T47D (cell line): ENCODE measurements at regions not wholly inside any gene's neighbourhood (a gene's known extent, or its start where the extent isn't known, plus 50 kb on each side); places are given as distances from the start of the nearest gene placed in this dataset.
"Not testable (repeated sequence)": the region's sequence is repeated elsewhere in the genome, so short reads cannot be mapped to it uniquely, and the experiment has no call there.

Experiments used
- DNase-seq, 2 experiments: peaks; one replicate each; pipeline versions ENCODE4 v3.0.0 to v3.0.0-alpha.2; 2011 to 2012; ENCODE audit warnings: low read depth in 1 of 2, low spot score in 1 of 2
- JUND ChIP-seq: IDR thresholded peaks from 2 replicates; pipeline ENCODE4 v1.6.1; 2012; ENCODE audit warnings: low read depth
- in situ Hi-C: cut with HindIII; loops from 2 replicates; pipeline ENCODE4 v1.10.0; 2016; ENCODE audit warnings: low sequenced_read_pairs, low pct_unique_long_range_greater_than_20kb

DNA sequence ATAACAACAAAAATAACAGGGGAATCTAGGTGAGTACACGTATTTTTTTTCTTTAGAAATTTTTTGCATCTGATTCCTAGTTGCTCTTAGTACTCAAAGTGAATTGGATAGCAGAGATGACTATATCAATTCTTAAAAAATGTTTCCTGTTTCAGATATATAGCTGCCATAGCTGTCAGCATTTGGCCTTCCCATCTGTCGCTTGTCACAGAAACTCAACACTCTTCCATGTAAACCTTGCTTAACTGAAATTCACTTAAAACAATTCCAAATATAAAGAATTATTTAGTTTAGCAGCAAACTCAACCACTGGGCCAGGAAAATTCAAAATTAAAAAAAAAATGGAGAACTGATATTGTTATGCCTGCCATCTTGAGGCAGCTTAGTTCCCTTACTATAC lies 807.5 kb downstream of the IGSF11 start:
- in situ Hi-C loops, result no loop called here
- no peak for DNase-seq
- no peak for TF ChIP-seq JUND

DNA sequence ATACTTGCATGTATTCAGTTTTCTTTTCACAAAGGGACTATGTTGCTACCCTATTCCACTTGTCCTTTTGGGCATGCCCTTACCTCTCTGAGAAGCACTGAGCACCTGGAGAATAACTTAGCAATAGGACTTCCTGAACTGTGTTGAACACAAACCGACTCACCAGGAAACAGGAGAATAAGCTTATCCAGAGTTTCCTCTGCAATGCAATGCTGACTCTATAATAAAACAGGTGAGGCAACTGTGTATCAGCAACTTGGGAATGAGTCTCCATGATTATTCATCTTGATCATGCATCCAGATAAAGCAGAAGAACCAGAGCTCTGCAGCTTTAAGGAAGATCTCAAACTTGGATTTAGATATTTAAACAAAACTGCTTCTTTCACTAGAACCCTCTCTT lies 806.5 kb downstream of the IGSF11 start:
- no peak for TF ChIP-seq JUND

DNA sequence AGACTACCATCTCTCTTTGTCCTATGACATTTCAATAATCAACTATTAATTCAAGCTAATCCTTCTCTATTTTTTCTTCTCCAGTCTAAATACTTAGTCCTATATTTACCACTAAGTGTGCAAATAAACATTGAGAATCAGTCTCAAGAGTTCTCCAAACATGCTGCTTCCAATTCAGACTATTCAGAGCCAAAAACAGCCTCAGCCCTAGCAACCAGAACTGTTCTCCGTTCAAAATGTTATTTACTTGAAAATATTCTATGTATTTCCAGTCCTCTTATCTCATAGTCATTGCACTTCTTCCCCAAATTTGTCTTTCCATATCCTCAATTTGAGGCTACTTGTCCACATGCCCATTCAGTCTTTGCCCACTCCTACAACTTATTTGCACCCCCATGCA lies 805.5 kb downstream of the IGSF11 start:
- TF ChIP-seq JUND, result no peak
- no peak for DNase-seq
- in situ Hi-C loops, result no loop called here

More for the DNA sequence above, 806.5 kb downstream of the IGSF11 start:
- in situ Hi-C loops, result no loop called here
- no peak for DNase-seq

DNA sequence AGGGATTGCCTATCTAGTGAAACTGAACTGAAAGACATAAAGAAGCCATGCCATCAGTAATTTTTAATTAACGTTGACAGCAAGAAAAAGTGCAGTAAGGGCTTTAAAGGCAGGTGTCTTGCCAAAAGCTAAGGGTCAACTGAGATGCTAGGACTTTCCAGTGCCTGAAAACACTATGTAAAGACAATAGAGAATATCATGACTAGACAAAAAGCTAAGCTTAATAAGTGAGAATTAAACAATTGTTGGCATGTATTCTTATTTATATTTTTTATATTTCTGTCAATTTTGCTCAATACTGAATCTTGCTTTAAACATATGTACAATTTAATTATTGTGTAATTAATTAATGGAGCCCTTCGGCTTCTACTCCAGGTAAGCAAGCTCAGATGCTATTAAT lies 803.1 kb downstream of the IGSF11 start:
- in situ Hi-C loops, result no loop called here
- DNase-seq, result no peak
- TF ChIP-seq JUND, result no peak

GRCh38 chr3:118239253-118239652 lies 795.4 kb downstream of the IGSF11 start:
- no peak for DNase-seq
- in situ Hi-C loops, result no loop called here
- no peak for TF ChIP-seq JUND

DNA sequence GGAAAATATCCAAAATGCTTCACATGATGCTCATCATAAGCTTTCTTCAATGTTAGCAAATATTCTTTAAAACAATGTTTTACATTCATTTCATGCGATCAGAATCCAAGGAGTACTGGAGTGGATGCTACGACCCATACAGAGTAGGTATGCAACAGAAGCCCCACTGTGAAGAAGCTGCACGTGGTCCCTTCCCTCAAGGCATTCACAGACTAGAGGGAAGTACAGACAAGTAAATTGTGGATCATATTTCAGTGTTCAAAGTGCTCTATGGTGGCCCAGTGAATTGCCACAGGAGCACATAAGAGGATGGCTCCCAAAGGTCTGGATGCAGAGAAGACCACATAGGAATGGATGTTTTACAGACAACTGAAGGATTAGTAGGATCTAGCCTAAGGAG lies 789.9 kb downstream of the IGSF11 start:
- DNase-seq, result no peak
- in situ Hi-C loops, result no loop called here
- TF ChIP-seq JUND, result no peak

GRCh38 chr3:118245312-118245711 lies 789.3 kb downstream of the IGSF11 start:
- DNase-seq, result no peak
- in situ Hi-C loops, result no loop called here
- no peak for TF ChIP-seq JUND

DNA sequence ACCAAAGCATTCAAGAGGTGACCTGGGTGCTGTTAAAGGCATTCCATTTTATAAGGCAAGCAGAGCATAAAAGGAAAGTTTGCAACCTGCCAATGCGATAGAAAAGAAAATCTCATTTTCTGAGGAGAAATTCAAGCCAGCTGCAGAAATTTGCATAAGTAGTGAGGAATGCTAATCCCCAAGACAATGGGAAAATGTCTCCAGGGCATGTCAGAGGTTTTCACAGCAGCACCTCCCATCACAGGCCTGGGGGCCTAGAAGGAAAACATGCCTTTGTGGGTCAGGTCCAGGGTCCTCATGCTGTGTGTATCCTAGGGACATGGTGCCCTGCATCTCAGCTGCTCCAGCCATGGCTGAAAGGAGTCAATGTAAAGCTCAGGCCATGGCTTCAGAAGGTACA lies 775.8 kb downstream of the IGSF11 start:
- in situ Hi-C loops, DNase-seq: not testable (repeated sequence)

GRCh38 chr3:118262800-118263402 lies 771.7 kb downstream of the IGSF11 start:
- no peak for DNase-seq
- no peak for TF ChIP-seq JUND
- in situ Hi-C loops, result no loop called here

GRCh38 chr3:118267588-118267987 lies 767.1 kb downstream of the IGSF11 start:
- no peak for TF ChIP-seq JUND
- DNase-seq, result no peak
- in situ Hi-C loops, result no loop called here

DNA sequence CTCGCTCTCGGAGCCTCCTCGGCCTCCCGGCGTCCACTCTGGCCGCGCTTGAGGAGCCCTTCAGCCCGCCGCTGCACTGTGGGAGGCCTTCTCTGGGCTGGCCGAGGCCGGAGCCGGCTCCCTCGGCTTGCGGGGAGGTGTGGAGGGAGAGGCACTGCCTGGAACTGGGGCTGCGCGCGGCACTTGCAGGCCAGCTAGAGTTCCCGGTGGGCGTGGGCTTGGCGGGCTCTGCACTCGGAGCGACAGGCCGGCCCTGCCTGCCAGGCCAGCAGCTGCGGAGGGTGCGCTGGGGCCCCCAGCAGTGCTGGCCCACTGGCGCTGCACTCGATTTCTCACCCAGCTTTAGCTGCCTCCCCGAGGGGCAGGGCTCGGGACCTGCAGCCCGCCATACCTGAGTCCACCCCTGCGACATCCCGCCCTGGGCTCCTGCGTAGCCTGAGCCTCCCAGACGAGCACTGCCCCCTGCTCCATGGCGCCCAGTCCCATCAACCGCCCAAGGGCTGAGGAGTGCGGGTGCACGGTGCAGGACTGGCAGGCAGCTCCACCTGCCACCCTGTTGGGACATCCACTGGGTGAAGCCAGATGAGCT lies 765.0 kb downstream of the IGSF11 start:
- DNase-seq, result peak in 1 of 2 experiments; percentile 5
- TF ChIP-seq JUND, result no peak
- in situ Hi-C loops, result no loop called here

DNA sequence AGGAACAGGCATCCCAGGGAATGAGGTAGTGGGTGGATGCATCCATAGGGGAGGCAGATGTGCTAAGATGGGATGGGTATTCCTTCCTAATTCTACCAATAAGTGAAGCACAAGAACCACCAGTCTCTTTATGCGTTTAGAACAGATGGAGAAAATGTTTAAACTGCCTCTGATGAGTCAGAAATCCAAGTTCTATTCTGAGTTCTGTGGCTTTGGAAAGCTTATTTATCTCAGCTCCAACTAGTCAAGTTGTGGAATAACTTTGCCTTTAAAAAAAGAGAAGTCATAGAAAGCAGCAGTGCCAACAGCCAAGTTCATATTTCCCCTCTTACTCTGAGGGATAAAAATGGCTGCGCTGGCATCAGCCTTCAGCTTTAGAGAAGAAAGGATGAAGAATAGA lies 761.7 kb downstream of the IGSF11 start:
- in situ Hi-C loops, result no loop called here
- TF ChIP-seq JUND, result no peak
- no peak for DNase-seq

DNA sequence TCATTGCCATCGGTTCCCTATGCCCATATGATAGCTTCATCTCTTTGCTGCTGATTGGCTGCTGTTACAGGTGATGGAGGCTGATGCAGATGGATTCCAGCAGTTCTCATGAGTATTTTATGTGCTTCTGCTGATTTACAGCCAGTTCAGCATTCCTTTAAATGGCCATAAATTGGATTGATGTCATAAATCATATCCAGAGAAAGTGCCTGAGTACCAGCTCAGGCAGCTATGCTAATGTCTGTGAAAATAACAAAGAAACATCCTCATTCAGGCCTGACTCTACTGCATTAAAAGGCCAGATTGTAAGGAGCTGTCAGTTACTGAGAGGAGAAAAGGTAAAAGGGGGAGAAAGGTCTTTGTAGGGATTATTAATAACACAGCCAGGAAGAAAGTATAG lies 756.8 kb downstream of the IGSF11 start:
- no peak for TF ChIP-seq JUND
- no peak for DNase-seq
- in situ Hi-C loops, result no loop called here

DNA sequence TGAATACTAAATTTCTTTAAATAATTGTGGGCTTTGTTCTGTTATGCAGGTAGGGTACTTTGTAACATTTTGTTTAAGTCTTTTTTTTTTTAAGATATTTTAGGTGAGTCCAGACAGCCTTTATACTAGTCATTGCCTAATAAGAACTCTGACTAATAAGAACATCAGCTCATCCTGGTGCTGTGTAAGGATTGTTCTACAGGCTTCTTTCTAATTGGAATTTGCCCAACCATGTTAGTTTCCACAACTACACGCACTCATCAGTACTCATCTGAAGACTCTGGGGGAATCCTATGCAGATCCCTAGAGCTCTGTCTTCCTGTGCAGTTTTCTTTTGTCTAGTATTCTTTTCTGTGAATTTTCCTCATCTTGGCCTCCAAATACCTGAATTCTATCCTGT lies 741.8 kb downstream of the IGSF11 start:
- TF ChIP-seq JUND, result no peak
- DNase-seq, result no peak
- in situ Hi-C loops, result no loop called here
